ENCODE measurements at regions not wholly inside any gene's neighbourhood (a gene's known extent, or its start where the extent isn't known, plus 50 kb on each side); places are given as distances from the start of the nearest gene placed in this dataset.

GRCh38 chr5:135691044-135691443, 112.3 kb upstream of the CXCL14 start:
- no peak for TF ChIP-seq CTCF (IDR thresholded peaks at IDR 0.05 in 2 of 3, conservative IDR thresholded peaks at IDR 0.05 in 1 of 3; ENCODE audit: control insufficient read depth in 2 of 3, extremely low read depth in 1 of 3, insufficient read depth in 1 of 3, low read depth in 3 of 3, low read length in 3 of 3)
- TF ChIP-seq JUNB (IDR thresholded peaks at IDR 0.05): no peak
- no peak for TF ChIP-seq RFX5 (IDR thresholded peaks at IDR 0.05; ENCODE audit: low read depth, low read length)
- no peak for TF ChIP-seq YY1 (IDR thresholded peaks at IDR 0.05; ENCODE audit: low read depth, low read length)
- TF ChIP-seq POLR2A (IDR thresholded peaks at IDR 0.05; ENCODE audit: low read depth, low read length): no peak
- no peak for TF ChIP-seq SMC3 (IDR thresholded peaks at IDR 0.05; ENCODE audit: borderline replicate concordance, low read length)
- TF ChIP-seq ETV6 (conservative IDR thresholded peaks at IDR 0.05 in 1 of 2, IDR thresholded peaks at IDR 0.05 in 1 of 2; ENCODE audit: borderline replicate concordance in 1 of 2, low read depth in 1 of 2): no peak
- no peak for TF ChIP-seq ATF3 (IDR thresholded peaks at IDR 0.05; ENCODE audit: borderline replicate concordance, extremely low read depth, low read depth, low read length)

All from GM12878 (cell line).